HL-60 (cell line): ENCODE measurements at regions not wholly inside any gene's neighbourhood (a gene's known extent, or its start where the extent isn't known, plus 50 kb on each side); places are given as distances from the start of the nearest gene placed in this dataset.

Source experiments
- DNase-seq, 2 experiments: peaks; one replicate each; pipeline ENCODE4 v3.0.0-alpha.2; 2010 to 2020; ENCODE audit warnings: low read depth in 1 of 2, low spot score in 1 of 2
- H3K27ac ChIP-seq: fragments of 250-450 bp; sonication (Bioruptor Pico); replicated peaks from 2 replicates; pipeline ENCODE4 v1.5.1; 2020; ENCODE audit warnings: mild to moderate bottlenecking, moderate library complexity
- H3K27me3 ChIP-seq: fragments of 250-450 bp; sonication (Bioruptor Pico); 2 replicates; pipeline ENCODE4 v1.5.1; 2021; ENCODE audit warnings: mild to moderate bottlenecking, moderate library complexity; ENCODE audit not compliant: insufficient read depth, poor library complexity, severe bottlenecking
- H3K4me3 ChIP-seq: replicated peaks from 2 replicates; pipeline ENCODE4 v1.5.1; 2011; ENCODE audit warnings: mild to moderate bottlenecking, control low read depth, low read length; ENCODE audit not compliant: insufficient read depth
- GABPA ChIP-seq: IDR thresholded peaks from 2 replicates; pipeline ENCODE4 v1.6.1; 2012; ENCODE audit warnings: low read depth
- POLR2AphosphoS5 ChIP-seq: IDR thresholded peaks from 2 replicates; pipeline ENCODE4 v1.6.1; 2012; ENCODE audit warnings: low read depth
- SPI1 ChIP-seq: IDR thresholded peaks from 2 replicates; pipeline ENCODE4 v1.6.1; 2012; ENCODE audit warnings: low read depth, mild to moderate bottlenecking, borderline replicate concordance
- TF ChIP-seq, protein P1 (sequence below): IDR thresholded peaks from 2 replicates; pipeline ENCODE4 v1.6.1; 2012; ENCODE audit warnings: low read depth; ENCODE audit not compliant: insufficient replicate concordance
- TF ChIP-seq, protein P2 (sequence below): IDR thresholded peaks from one replicate; pipeline ENCODE4 v1.5.1; 2011; ENCODE audit warnings: low read length, control low read depth, inconsistent platforms; ENCODE audit not compliant: insufficient read depth

DNA sequence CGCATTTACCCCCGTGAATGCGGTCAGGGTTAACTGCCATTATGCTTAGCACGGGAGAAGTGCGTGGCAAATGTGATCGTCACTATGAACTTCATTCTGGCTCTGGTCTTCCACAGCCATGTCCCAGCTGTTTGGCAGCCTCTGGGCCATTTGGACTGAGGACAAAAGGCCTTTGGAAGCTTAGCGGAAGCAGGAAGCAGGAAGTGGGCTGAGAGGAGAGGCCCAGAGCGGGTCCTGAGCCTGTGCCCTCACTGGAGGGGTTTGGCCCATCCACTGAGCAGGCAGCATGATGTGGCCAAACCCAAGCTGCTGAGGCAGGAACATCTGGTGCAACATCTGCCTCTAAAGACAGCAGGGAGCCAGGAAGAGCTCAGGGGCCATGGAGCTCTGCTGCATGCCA lies 345.9 kb downstream of the C16orf95 start:
- no peak for TF ChIP-seq SPI1
- no peak for TF ChIP-seq GABPA
- TF ChIP-seq, protein P1, sequence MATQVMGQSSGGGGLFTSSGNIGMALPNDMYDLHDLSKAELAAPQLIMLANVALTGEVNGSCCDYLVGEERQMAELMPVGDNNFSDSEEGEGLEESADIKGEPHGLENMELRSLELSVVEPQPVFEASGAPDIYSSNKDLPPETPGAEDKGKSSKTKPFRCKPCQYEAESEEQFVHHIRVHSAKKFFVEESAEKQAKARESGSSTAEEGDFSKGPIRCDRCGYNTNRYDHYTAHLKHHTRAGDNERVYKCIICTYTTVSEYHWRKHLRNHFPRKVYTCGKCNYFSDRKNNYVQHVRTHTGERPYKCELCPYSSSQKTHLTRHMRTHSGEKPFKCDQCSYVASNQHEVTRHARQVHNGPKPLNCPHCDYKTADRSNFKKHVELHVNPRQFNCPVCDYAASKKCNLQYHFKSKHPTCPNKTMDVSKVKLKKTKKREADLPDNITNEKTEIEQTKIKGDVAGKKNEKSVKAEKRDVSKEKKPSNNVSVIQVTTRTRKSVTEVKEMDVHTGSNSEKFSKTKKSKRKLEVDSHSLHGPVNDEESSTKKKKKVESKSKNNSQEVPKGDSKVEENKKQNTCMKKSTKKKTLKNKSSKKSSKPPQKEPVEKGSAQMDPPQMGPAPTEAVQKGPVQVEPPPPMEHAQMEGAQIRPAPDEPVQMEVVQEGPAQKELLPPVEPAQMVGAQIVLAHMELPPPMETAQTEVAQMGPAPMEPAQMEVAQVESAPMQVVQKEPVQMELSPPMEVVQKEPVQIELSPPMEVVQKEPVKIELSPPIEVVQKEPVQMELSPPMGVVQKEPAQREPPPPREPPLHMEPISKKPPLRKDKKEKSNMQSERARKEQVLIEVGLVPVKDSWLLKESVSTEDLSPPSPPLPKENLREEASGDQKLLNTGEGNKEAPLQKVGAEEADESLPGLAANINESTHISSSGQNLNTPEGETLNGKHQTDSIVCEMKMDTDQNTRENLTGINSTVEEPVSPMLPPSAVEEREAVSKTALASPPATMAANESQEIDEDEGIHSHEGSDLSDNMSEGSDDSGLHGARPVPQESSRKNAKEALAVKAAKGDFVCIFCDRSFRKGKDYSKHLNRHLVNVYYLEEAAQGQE: no peak
- no peak for TF ChIP-seq POLR2AphosphoS5
- TF ChIP-seq, protein P2, sequence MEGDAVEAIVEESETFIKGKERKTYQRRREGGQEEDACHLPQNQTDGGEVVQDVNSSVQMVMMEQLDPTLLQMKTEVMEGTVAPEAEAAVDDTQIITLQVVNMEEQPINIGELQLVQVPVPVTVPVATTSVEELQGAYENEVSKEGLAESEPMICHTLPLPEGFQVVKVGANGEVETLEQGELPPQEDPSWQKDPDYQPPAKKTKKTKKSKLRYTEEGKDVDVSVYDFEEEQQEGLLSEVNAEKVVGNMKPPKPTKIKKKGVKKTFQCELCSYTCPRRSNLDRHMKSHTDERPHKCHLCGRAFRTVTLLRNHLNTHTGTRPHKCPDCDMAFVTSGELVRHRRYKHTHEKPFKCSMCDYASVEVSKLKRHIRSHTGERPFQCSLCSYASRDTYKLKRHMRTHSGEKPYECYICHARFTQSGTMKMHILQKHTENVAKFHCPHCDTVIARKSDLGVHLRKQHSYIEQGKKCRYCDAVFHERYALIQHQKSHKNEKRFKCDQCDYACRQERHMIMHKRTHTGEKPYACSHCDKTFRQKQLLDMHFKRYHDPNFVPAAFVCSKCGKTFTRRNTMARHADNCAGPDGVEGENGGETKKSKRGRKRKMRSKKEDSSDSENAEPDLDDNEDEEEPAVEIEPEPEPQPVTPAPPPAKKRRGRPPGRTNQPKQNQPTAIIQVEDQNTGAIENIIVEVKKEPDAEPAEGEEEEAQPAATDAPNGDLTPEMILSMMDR: no peak
- no peak overlapping the region for H3K4me3 ChIP-seq
- no peaks in the 10 kb centered on the region for H3K27me3 ChIP-seq
- no peak for DNase-seq
- H3K27ac ChIP-seq: no peak overlapping the region

DNA sequence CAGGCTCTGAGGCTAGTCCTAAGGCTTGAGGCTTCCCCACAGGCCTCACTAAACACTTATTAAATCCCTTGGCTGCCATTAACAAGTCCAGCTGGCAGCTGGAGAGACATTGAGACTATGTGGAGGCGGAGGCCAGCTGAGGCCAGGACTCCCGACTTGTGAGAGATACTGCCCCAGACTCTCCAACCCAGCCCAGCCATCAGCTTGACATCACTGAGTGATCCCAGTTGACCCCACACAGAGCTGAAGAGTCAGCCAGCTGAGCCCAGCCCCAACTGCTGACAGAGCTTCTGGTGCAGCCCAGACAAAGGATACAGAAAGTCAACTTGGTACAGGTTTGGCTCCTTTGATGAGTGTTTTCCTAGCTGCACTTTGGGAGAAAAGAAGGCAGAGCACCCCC lies 343.1 kb downstream of the C16orf95 start:
- TF ChIP-seq, protein P2: no peak
- TF ChIP-seq SPI1 (no peak), POLR2AphosphoS5 (no peak), GABPA (no peak)
- TF ChIP-seq, protein P1: no peak
- Histone ChIP-seq H3K27me3 (no peaks in the 10 kb centered on the region), H3K4me3 (no peak overlapping the region), H3K27ac (no peak overlapping the region)
- DNase-seq: no peak

DNA sequence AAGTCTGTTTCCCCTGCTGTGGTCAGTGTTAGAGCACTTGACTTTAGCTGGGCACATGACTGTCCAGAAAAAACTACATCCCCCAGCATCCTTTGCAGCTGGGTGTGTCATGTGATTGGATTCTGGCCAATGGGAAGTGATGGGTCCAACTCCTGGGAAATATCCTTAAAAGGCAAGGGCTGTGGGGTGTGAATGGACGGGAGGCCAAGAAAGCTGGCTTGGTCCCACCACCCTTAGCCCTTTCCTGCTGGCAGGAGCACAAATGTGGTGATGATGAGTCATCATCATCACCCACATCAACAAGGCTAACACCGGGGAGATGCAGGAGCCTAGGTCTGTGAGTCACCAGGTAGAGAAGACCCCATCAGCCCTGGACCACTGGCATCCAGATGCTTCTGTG lies 341.7 kb downstream of the C16orf95 start:
- TF ChIP-seq GABPA: no peak
- TF ChIP-seq POLR2AphosphoS5: no peak
- TF ChIP-seq SPI1: no peak
- TF ChIP-seq, protein P1: no peak
- TF ChIP-seq, protein P2: no peak
- DNase-seq: no peak
- no peak overlapping the region for H3K4me3 ChIP-seq
- H3K27me3 ChIP-seq: no peaks in the 10 kb centered on the region
- H3K27ac ChIP-seq: no peak overlapping the region
